UCSD-AML1 (cell line): ENCODE measurements at regions not wholly inside any gene's neighbourhood (a gene's known extent, or its start where the extent isn't known, plus 50 kb on each side); places are given as distances from the start of the nearest gene placed in this dataset.

ENCODE experiments used
- DNase-seq: peaks from one replicate; lab custom pipeline; 2025; ENCODE audit not compliant: unreplicated experiment; lab: John Stamatoyannopoulos, UW

DNA sequence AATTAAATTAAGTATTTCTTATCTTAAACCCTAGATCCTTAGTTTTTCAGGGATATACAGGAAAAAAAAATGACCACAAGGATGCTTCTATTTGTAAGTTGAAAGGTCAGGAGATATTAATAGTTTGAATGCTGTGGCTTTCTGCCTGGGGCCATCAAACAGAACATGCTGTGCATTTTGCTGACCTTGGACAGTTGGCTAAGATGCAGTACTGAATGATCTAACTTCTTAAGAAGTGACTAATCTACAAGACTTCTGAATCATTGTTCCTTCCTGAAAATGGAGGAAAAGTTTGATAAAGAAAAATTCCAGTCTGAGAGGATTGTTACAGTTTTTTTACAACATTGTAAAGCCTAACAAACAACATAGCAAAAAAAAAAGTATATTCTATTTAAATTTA lies 237.8 kb upstream of the JADE1 start:
- no peak for DNase-seq

DNA sequence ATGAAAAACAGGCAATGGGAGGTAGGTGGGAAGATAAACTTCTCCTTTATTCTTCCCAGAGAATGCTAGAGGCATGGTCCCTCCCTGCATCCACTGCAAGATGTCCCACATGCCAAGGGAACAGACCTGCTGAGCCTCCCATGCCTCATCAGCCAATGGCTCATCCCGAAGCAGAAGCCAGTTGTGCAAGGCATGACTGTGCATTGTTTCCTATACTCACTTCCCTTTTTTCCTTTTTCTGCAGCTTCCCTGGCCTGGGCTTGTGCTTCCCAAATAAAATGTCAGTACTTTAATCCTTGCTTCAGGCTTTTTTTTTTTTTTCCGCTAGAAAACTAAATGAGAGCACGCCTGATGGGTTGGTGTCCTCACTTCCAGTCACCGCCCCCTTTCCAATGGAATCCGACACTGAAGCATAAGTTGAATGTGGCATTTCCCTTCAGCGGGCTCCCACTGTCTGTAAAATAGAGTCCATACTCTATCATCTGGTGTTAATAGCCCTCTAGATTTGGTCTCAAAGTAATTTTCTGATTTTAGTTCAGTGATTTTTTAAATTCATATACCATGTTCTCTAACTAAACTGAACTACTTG lies 239.0 kb upstream of the JADE1 start:
- peak; percentile 14 for DNase-seq

DNA sequence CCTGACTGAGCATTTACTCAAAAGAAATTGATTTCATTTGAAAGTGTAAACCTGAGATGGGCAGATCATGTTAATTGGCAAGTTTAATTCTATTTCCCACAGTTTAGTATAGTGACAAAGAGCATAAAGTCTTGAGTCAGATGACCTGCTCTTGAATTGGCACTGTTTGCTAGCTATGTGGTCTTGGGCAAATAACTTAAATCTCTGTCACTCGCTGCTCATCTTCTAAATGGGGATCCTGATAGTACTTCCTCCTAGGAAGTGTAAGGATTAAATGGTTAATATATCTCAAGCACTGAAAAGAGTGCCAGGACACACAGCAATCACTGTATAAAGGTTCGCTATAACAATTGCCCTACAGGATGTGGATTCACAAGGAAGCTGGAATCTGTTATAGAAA lies 242.8 kb upstream of the JADE1 start:
- DNase-seq, result no peak

DNA sequence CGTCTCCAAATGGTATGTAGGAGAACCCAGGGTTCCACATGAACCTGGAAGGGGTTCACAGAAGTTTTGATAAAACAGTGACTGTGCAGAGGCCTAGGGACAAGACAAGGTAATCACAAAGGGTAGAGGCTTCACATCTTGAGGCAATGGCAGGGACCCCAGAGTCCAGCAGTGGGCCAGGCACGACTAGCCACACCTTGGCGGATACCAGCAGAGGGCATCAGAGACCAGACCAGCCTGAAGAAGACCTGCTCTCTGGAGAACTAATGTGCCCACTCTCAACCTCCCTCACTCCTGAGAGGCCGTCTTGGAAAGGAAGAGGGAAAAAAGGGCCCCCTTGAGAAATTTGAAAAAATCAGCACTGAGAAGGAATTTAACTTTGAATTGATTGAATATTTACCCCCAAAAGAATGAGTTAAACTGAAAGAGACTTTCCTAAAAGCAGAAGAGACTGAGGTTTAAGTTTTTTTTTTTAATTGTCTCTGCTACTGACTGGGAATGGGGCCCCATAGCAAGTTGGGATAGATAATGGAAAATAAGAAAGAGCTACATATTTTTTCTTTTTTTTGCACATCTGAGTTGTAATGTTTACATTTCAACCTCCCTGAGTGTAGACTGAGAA lies 243.8 kb upstream of the JADE1 start:
- DNase-seq, result peak; percentile 43

DNA sequence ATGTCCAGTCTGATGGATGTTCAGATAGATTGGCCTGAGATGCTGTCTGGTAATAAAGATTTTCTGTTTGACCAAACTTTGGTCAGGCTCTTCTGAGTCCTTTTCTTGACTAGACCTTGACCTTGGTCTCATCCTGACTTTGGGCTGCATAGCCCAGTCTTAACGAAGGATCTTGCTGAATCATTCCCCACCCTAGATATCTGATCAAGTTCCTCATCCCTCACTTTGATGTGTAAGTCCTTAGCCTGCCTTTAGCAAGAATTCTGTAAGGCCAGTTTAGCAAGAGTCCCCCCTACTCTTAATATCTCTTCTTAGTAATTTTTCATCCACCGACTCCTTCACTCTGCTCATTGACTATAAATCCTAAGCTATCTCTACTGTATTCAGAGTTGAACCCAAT lies 244.4 kb upstream of the JADE1 start:
- DNase-seq, result no peak

DNA sequence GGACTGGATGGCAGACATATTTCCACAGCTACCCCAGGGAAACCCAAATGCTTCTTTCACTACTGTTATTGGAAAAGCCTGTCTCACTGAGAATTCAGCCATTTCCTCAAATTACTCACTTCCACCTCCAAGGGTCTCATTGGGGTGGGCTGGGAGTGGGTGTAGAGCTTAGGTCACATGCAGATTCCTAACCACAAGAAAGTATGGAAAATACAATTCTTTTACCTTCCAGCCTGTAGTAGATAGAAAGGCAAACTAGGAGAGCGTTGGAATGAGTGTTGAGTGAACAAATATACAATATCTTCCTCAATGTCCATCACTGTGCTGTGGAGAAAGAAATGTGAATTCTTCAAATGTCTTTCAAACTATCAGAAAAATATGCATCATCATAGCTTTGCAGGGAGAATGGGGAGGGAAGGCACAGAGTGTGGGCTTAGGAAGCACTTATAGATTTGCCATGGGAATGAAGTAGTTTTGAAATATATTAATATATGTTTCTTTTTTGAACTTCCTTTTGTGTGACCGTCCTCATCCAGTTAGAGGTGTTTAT lies 245.3 kb upstream of the JADE1 start:
- no peak for DNase-seq

DNA sequence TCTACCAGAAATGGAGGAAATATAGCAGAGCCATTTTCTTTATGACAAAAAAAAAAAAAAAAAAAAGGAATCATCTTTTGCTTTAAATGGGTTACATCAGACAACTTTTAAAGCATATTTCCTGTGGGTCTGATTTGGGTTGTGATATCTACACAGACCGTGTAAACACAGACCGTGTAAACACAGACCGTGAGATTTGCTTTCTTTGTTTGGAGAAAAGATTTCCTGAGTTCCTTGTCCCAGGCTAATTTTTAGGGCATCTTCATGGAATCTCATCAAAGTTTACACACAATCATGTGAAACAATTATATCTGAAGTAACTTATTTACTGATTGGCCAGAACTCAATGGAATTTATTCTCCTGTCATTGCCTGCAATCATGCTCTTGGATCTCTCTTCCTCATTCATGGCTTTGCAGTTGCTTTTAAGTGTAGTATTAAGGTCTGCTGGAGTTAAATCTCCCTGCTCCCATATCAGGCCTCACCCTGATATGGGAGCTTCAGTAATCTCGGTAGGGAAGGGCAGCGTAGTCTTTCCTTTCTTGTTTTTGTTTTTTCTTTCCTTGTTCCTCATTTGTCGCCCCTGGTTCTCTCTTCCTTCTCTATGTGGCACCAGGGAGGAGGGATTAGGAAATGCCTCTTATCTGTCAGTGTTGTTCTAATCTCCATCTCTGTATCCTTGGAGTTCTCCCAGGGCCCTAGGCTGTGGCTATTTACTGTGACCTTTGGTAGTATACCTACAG lies 248.6 kb upstream of the JADE1 start:
- no peak for DNase-seq

DNA sequence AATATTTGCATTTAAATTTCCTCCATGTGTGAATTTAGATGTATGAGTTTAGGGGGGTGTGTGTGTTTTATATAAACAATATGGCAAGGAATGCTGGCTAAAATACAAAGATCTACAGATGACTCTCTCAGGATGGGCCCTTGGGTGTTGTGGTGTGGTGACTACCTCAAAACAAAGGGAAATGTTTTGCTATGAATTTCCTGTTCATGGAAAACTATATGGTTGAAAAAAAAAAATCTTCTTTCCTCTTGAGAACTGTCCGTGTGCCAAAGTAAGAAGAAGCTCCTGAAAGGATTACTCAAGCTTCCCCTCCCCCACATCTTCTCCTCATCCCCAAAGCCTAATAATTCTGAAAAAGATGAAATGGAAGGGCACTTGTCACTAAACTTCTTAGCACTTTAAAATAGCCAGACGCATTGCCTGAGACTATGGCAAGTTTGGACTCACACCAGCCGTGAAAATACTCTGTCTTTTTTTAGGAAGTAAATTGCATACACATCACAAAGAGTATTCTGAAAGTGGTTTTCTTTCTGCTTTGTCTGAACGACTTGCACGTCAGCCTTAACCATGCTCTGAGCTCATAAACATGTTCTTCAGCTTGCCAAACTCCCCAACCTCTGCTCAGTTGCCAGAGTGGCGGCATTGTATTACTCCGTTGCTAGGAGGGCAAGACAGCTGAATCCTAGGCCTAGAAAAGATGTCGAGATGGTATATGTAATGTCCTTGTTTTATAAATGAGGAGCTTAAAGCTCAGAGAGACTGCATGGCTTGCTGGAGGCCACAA lies 250.4 kb upstream of the JADE1 start:
- DNase-seq, result peak; percentile 8

DNA sequence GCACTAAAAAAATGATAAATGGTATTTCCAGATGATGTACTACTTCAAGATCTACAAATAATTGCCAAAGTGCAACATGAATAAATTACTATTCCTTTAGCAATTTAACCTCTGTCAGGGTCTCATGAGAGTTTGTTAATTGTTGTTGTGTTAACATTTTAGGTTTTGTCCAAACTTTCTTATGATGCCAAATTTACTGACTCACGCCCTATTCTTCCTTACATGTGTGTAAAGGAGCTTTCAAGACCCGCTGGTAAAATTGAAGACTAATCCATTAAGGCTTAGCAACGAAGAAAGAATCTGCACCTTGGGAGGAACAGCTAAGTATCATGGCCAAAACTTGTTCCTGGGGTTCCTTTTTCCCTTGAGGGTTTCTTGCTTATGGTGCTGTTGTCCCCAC lies 252.7 kb upstream of the JADE1 start:
- no peak for DNase-seq

DNA sequence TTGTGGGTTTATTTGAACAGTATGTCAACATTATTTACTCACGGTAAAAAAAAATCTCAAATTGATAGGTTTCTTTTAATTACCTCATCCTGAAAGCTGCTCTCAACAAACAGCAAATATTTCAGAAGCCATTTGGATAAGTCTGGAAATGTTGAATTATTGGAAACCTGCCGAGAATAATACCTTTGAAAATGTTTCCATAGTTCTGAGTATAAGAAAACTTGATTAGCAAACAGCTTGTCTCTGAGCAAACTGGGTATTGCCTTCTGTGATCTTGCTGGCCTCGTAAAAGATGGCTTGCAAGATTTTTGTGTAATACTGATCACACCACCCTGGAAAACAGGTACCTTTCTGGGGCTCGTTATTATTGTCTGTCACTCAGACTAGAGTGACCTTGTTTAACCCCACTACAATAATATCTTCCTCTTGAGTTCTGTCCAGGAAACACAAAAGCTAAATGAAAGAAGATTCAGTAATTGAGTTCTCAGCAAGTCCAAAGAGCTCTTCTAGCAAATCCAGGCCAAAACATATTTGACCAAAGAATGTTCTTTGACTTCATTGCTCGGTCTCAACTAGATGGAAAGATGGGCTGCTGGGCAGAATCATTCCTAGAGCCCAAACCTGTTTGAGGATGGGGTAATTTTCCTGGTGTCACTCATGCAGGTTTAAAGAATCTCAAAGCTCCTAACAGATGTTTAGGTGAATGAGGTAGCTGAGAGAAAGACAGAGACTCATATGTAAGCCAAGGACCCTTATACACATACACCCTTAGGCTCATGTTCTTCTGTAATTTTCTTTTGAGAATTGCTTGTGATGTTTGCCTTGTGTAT lies 255.6 kb upstream of the JADE1 start:
- DNase-seq, result no peak

DNA sequence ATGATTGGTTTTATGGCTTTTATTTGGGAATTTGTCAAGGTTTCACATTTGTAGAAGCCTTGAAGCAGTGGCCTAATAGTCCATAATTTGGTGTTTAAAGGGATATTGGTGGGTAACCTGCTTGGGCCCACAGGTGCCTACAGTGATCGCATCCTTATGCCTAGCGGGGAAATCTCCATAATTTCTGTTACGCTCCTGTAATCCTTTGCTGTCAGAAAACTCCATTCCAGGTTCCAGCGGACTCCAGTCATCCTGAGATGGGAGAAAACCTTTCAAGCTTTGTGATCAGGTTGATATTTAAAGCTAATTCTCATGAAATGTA lies 257.0 kb upstream of the JADE1 start:
- no peak for DNase-seq

DNA sequence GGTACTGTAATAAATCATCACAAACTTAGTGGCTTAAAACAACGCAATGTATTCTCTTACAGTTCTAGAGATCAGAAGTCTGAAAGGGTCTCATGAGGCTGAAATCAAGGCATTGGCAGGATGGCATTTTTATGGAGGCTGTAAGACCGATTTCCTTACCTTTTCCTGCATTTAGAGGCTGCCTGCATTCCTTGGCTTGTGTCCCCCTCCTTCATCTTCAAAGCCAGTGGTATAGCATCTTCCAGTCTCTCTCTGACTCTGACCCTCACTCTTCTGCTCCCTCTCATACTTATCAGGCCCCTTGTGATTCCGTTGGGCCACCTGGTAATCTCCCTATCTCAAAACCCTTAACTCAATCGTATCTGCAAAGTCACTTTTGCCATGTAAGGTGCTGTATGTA lies 258.2 kb upstream of the JADE1 start:
- no peak for DNase-seq

DNA sequence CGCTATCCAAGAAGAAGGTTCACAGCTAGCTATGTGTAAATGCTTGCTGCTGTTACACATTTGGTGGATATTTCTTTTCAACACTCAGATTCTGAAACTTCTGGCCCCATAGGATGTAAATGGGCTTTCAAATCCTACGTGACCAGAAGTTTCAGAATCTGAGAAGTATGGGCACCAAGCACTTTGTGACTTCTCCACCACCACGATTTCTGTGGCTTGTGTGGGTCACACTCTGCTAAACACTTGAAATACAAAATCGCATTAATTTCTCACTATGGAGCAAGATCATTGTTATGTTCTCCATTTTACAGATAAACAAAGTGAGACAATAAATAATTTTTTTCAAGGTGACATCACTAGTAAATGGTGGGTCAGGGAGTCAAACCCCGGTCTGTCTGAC lies 259.4 kb upstream of the JADE1 start:
- no peak for DNase-seq

DNA sequence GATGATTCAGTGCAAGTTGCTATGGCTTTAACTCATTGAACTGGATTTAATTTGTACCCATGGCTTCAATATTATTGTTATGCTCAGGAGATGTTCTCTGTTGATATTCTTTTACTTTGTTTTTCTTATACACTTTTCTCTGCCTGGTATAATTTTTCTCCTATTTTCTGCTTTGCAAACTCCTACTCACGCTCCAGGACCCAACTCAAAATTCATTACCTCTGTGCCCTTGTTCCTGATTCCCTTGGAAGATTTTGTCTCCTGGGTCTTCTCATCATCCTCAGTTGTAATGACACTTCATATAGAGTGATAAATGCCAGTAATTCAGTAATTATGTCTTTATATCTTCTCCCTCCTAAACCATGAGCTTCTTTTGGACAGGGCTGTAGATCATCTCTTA lies 259.9 kb upstream of the JADE1 start:
- no peak for DNase-seq

DNA sequence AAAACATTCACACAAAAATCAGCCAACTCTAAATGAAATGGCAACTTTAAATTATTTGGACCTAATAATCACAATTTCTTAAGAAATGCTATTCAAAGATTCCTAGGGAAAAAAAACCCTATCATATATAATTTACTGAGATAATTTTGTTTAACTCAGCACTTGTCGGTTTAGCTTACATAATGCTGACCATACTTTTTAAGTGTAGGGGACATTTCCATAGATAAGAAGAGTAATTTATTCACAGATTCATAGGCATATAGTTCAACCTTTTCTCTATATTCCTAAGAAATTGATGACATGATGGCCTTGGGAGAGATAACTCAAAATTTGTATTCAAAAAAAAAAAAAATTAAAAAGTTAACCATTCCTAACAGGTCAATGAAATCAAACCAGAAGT lies 260.8 kb upstream of the PGRMC2 start:
- DNase-seq, result no peak

DNA sequence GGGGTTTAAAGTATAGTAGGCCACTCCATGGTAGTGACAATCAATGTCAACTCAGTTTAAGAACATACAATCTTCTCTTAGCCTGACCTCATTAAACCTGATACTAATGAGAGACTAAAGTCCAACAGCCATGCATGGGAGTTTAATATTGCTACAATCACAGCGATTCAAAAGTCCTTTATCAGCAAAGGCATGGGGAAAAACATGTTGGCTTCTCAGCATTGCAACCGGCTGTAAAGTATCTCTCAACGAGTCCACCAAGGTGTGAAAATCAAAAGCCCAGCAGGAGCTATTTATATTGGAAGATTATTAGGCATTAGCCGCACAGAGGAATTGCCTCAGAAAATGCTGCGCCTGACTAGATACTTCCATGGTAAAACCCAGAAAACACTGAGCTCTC lies 256.7 kb upstream of the PGRMC2 start:
- DNase-seq, result no peak

DNA sequence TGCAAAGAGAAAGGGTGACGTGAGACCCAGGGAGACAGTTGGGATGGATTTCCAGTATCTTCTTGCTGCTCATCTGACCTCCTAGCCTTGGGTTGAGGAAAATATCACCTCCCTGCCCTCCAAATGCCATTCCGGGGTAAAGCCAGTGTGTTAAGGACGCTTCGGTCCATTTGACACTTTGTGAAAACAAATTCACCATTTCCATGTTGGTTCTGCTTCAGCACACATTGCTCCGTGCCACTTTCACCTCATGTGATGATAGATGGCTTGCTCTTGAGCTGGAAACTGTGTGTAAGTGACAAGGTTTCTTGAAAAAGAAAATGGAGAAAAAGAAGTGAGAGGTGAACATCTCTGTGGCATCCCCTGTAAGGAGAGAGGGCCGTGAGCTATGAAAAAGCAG lies 256.1 kb upstream of the PGRMC2 start:
- no peak for DNase-seq

DNA sequence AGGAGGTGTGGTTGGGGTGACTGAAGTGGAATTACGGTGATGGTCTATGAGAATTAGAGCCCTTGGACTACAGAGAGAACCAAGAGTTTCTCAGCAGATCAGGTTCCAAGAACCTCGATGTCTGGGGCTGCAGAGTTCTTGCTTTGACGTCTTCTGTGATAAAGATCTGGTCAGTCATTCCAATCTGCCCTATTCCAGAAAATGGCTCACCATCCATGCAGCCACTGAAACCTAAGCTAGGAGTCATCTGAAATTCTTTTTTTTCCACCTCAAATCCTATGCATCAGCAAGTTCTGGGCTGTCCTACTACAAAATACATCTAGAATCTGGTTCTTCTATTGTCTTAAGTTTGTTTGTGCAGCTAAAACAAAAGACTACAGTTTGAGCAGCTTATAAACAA lies 254.4 kb upstream of the PGRMC2 start:
- no peak for DNase-seq

DNA sequence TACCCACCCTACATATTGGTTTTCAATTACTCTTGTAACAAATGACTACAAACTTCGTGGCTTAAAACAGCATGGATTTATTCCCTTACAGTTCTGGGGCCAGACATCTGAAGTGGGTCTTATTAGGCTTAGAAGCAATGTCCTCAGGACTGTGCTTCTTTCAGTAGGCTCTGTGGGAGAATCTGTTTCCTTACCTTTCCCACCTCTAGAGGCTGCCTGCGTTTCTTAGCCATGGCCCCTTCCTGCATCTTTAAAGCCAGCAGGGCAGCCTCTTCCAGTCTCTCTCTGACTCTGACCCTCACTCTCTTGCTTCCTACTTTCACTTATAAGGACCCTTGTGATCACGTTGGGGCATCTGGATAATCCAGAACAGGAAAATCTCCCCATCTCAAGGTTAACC lies 252.5 kb upstream of the PGRMC2 start:
- DNase-seq, result no peak

DNA sequence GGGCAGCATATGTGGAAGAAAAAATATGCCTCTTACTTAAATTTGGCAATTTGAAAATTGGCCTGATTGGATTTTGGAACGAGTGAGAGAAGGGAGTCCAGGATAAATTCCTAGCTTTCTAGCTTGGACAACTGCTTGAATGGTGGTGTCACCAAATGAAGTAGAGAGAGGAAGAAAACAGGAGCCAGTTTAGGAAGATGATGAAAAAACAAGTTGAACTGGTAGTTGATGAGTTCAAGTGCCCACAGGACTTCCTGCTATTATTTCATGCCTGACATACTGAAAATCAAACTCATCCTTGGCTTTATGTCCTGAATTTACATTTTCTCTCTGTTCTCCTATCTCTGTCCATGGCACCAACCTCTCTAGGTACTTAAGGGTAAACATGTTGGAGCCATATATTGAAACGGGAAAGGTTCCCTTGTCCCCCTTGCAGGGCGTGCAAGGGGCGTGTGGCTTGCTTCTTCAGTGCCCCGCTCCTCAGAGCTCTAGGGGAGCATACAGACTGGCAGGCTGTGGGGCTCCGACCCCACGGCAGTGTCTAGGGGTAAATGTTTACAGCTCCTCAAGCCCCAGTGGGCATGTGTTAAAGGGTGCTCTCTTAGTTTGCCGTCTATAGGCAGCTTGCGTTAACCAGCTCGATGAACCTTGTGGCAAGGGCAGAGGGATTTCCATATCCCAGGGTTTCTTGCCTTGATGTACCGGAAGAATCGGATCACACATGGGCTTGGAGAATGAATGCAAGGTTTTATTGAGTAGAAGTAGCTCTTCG lies 250.7 kb upstream of the PGRMC2 start:
- no peak for DNase-seq
